ENCODE measurements at regions not wholly inside any gene's neighbourhood (a gene's known extent, or its start where the extent isn't known, plus 50 kb on each side); places are given as distances from the start of the nearest gene placed in this dataset.

GRCh38 chr1:229895605-229896004 lies 171.4 kb upstream of the GALNT2 start:
- Histone ChIP-seq H3K9me3 (ENCODE audit: control insufficient read depth in 2 of 3, insufficient read depth in 1 of 3, low read length in 3 of 3) (no peaks in the 10 kb centered on the region), H3K27me3 (ENCODE audit: control insufficient read depth, insufficient read depth, low read length) (peaks cover 11% of the 10 kb centered on the region), H3K9ac (ENCODE audit: low read length in 3 of 3) (no peak overlapping the region), H3K27ac (ENCODE audit: low read depth in 2 of 2, low read length in 2 of 2) (no peak overlapping the region), H3K36me3 (ENCODE audit: control insufficient read depth in 2 of 3, insufficient read depth in 3 of 3, low read length in 3 of 3) (no peaks in the 10 kb centered on the region), H3K4me1 (ENCODE audit: control insufficient read depth in 2 of 3, insufficient read depth in 2 of 3, low read depth in 1 of 3, low read length in 3 of 3) (no peaks in the 10 kb centered on the region), H3K4me3 (ENCODE audit: low read length in 3 of 3) (no peak overlapping the region)
- intact Hi-C loops (cut with DNase I) = no loop called here
- DNase-seq = no peak
- no peak for FAIRE-seq
- no peak for TF ChIP-seq CTCF (IDR thresholded peaks at IDR 0.05; ENCODE audit: borderline replicate concordance, extremely low read depth, insufficient read depth)

- Histone ChIP-seq H3K4me1 (ENCODE audit: control insufficient read depth in 2 of 3, insufficient read depth in 2 of 3, low read depth in 1 of 3, low read length in 3 of 3) (no peaks in the 10 kb centered on the region), H3K9ac (ENCODE audit: low read length in 3 of 3) (no peak overlapping the region), H3K4me3 (ENCODE audit: low read length in 3 of 3) (no peak overlapping the region), H3K27me3 (ENCODE audit: control insufficient read depth, insufficient read depth, low read length) (peaks cover 11% of the 10 kb centered on the region), H3K27ac (ENCODE audit: low read depth in 2 of 2, low read length in 2 of 2) (no peak overlapping the region), H3K9me3 (ENCODE audit: control insufficient read depth in 2 of 3, insufficient read depth in 1 of 3, low read length in 3 of 3) (no peaks in the 10 kb centered on the region), H3K36me3 (ENCODE audit: control insufficient read depth in 2 of 3, insufficient read depth in 3 of 3, low read length in 3 of 3) (no peaks in the 10 kb centered on the region)
- FAIRE-seq (no peak), DNase-seq (no peak)
- intact Hi-C loops (cut with DNase I) = no loop called here
- TF ChIP-seq CTCF (IDR thresholded peaks at IDR 0.05; ENCODE audit: borderline replicate concordance, extremely low read depth, insufficient read depth) = no peak
Observed at GRCh38 chr1:229896306-229896705, 170.7 kb upstream of the GALNT2 start.

DNA sequence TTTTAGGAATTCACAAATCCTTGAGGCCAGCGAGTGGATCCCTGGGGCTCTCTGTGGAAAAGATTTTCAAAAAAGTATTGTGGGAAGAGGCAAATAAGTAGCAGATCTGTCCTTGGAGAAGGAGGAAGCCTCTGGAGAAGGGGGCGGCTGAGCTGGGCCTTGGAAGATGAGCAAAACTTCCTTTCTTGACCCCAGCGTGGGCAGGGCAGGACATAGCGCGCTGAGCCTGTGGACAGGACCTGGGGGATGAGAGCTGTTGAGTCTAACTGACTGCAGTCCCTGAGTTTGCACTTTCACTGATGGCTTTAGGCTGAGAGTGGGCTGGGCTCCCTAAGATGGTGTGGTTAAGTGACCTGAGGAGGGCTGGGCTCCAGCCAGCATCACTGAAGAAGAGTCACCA lies 170.2 kb upstream of the GALNT2 start:
- Histone ChIP-seq H3K27ac (ENCODE audit: low read depth in 2 of 2, low read length in 2 of 2) (no peak overlapping the region), H3K4me1 (ENCODE audit: control insufficient read depth in 2 of 3, insufficient read depth in 2 of 3, low read depth in 1 of 3, low read length in 3 of 3) (no peaks in the 10 kb centered on the region), H3K36me3 (ENCODE audit: control insufficient read depth in 2 of 3, insufficient read depth in 3 of 3, low read length in 3 of 3) (no peaks in the 10 kb centered on the region), H3K9ac (ENCODE audit: low read length in 3 of 3) (no peak overlapping the region), H3K27me3 (ENCODE audit: control insufficient read depth, insufficient read depth, low read length) (peaks cover 11% of the 10 kb centered on the region), H3K9me3 (ENCODE audit: control insufficient read depth in 2 of 3, insufficient read depth in 1 of 3, low read length in 3 of 3) (no peaks in the 10 kb centered on the region), H3K4me3 (ENCODE audit: low read length in 3 of 3) (no peak overlapping the region)
- FAIRE-seq (no peak), DNase-seq (no peak)
- intact Hi-C loops (cut with DNase I) = no loop called here
- no peak for TF ChIP-seq CTCF (IDR thresholded peaks at IDR 0.05; ENCODE audit: borderline replicate concordance, extremely low read depth, insufficient read depth)

DNA sequence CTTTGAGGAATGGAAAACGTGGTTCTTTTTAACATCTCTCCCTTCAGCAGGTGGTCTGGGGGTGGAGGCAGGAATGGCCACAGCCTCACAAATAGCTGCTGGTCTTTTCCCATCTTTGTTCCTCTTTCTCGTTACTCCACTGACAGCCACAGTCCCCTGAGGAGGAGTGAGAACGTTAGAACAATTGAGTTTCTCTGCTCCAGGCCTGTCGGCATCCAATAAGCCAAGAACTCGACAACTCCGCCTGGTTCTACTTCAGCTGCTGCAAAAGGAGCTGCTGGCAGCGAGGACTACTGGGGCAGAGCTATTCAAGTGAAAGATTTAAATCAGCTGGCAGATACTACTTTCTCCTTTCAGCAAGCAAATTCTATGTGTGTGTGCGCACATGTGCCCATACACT lies 169.5 kb upstream of the GALNT2 start:
- Histone ChIP-seq H3K27ac (ENCODE audit: low read depth in 2 of 2, low read length in 2 of 2) (no peak overlapping the region), H3K9ac (ENCODE audit: low read length in 3 of 3) (no peak overlapping the region)

More for the DNA sequence above, 169.5 kb upstream of the GALNT2 start:
- no peak for TF ChIP-seq CTCF (IDR thresholded peaks at IDR 0.05; ENCODE audit: borderline replicate concordance, extremely low read depth, insufficient read depth)
- intact Hi-C loops (cut with DNase I) = no loop called here
- no peaks in the 10 kb centered on the region for H3K9me3 ChIP-seq (ENCODE audit: control insufficient read depth in 2 of 3, insufficient read depth in 1 of 3, low read length in 3 of 3)
- no peak for FAIRE-seq
- H3K27me3 ChIP-seq (ENCODE audit: control insufficient read depth, insufficient read depth, low read length) = peaks cover 11% of the 10 kb centered on the region
- no peak for DNase-seq
- H3K4me1 ChIP-seq (ENCODE audit: control insufficient read depth in 2 of 3, insufficient read depth in 2 of 3, low read depth in 1 of 3, low read length in 3 of 3) = no peaks in the 10 kb centered on the region
- no peak overlapping the region for H3K4me3 ChIP-seq (ENCODE audit: low read length in 3 of 3)
- no peaks in the 10 kb centered on the region for H3K36me3 ChIP-seq (ENCODE audit: control insufficient read depth in 2 of 3, insufficient read depth in 3 of 3, low read length in 3 of 3)
